Ishikawa (cell line): ENCODE measurements at regions not wholly inside any gene's neighbourhood (a gene's known extent, or its start where the extent isn't known, plus 50 kb on each side); places are given as distances from the start of the nearest gene placed in this dataset.

Source experiments
- CEBPB ChIP-seq: IDR thresholded peaks from 2 replicates; pipeline ENCODE4 v1.6.1; 2012
- CREB1 ChIP-seq: IDR thresholded peaks from 2 replicates; pipeline ENCODE4 v1.6.1; 2012; ENCODE audit warnings: low read depth
- EP300 ChIP-seq: IDR thresholded peaks from 2 replicates; pipeline ENCODE4 v1.6.1; 2012; ENCODE audit warnings: borderline replicate concordance
- FOXM1 ChIP-seq: IDR thresholded peaks from 2 replicates; pipeline ENCODE4 v1.6.1; 2012; ENCODE audit warnings: low read depth, borderline replicate concordance
- NFIC ChIP-seq: IDR thresholded peaks from 2 replicates; pipeline ENCODE4 v1.6.1; 2012
- RAD21 ChIP-seq: IDR thresholded peaks from 2 replicates; pipeline ENCODE4 v1.6.1; 2012; ENCODE audit warnings: low read depth
- TAF1 ChIP-seq: IDR thresholded peaks from 2 replicates; pipeline ENCODE4 v1.6.1; 2012; ENCODE audit warnings: low read depth, mild to moderate bottlenecking
- USF1 ChIP-seq: IDR thresholded peaks from 2 replicates; pipeline ENCODE4 v1.6.1; 2012
- YY1 ChIP-seq: IDR thresholded peaks from 2 replicates; pipeline ENCODE4 v1.6.1; 2012; ENCODE audit warnings: low read depth
- TF ChIP-seq, protein P1 (sequence below): IDR thresholded peaks from 2 replicates; pipeline ENCODE4 v1.6.1; 2012; ENCODE audit warnings: low read depth, mild to moderate bottlenecking
- TF ChIP-seq, protein P2 (sequence below): IDR thresholded peaks from 2 replicates; pipeline ENCODE4 v1.6.1; 2012

DNA sequence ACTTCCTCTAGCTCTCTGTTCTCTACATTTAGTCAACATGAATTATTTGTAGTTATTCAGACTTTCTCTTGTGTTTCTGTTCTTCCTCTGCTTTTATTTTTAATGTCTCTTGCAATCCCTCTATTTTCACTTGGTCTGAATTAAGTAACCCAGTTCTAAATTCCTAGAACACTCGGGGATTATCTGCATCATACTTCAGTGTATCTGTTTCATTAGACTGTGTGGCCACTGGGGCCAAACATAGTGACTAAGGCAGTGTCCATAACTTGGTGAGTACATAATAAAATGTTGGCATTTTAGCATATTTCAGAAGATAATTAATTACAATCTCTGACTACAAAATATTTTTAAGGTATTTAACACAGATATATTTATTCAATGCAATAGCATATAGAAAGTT is 1087.2 kb upstream of the B3GALT2 start:
- no peak for TF ChIP-seq EP300
- TF ChIP-seq, protein P1, sequence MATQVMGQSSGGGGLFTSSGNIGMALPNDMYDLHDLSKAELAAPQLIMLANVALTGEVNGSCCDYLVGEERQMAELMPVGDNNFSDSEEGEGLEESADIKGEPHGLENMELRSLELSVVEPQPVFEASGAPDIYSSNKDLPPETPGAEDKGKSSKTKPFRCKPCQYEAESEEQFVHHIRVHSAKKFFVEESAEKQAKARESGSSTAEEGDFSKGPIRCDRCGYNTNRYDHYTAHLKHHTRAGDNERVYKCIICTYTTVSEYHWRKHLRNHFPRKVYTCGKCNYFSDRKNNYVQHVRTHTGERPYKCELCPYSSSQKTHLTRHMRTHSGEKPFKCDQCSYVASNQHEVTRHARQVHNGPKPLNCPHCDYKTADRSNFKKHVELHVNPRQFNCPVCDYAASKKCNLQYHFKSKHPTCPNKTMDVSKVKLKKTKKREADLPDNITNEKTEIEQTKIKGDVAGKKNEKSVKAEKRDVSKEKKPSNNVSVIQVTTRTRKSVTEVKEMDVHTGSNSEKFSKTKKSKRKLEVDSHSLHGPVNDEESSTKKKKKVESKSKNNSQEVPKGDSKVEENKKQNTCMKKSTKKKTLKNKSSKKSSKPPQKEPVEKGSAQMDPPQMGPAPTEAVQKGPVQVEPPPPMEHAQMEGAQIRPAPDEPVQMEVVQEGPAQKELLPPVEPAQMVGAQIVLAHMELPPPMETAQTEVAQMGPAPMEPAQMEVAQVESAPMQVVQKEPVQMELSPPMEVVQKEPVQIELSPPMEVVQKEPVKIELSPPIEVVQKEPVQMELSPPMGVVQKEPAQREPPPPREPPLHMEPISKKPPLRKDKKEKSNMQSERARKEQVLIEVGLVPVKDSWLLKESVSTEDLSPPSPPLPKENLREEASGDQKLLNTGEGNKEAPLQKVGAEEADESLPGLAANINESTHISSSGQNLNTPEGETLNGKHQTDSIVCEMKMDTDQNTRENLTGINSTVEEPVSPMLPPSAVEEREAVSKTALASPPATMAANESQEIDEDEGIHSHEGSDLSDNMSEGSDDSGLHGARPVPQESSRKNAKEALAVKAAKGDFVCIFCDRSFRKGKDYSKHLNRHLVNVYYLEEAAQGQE, result no peak
- TF ChIP-seq, protein P2, sequence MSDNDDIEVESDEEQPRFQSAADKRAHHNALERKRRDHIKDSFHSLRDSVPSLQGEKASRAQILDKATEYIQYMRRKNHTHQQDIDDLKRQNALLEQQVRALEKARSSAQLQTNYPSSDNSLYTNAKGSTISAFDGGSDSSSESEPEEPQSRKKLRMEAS, result no peak
- TF ChIP-seq RAD21, result no peak
- no peak for TF ChIP-seq USF1
- no peak for TF ChIP-seq NFIC
- no peak for TF ChIP-seq CEBPB
- no peak for TF ChIP-seq YY1
- TF ChIP-seq CREB1, result no peak
- TF ChIP-seq TAF1, result no peak
- no peak for TF ChIP-seq FOXM1
